CD4-positive, CD25-positive, alpha-beta regulatory T cell (primary cell): ENCODE measurements at regions not wholly inside any gene's neighbourhood (a gene's known extent, or its start where the extent isn't known, plus 50 kb on each side); places are given as distances from the start of the nearest gene placed in this dataset.
A peak's percentile ranks its signal among the peaks of the same experiment; 100 is the strongest.
"Not testable (repeated sequence)": the region's sequence is repeated elsewhere in the genome, so short reads cannot be mapped to it uniquely, and the experiment has no call there.

Source experiments
- ATAC-seq, 2 donors: fragments of 150-1000 bp; cut with Tn5 transposase; one replicate each; pipeline ENCODE4 v1.10.0; 2021; ENCODE audit warnings: low read depth in 2 of 2, moderate number of reproducible peaks in 2 of 2, moderate library complexity in 1 of 2
- DNase-seq, 3 donors: peaks; one replicate each; pipeline versions ENCODE4 v3.0.0 to v3.0.0-alpha.2; 2012 to 2022; ENCODE audit warnings: mixed read lengths in 1 of 3
- H3K27ac ChIP-seq: one replicate; pipeline ENCODE4 v1.7.0; 2013; ENCODE audit warnings: mild to moderate bottlenecking, low read length; ENCODE audit not compliant: insufficient read depth, poor library complexity, severe bottlenecking
- H3K27me3 ChIP-seq: one replicate; pipeline ENCODE4 v1.7.0; 2013; ENCODE audit warnings: low read length; ENCODE audit not compliant: control insufficient read depth, insufficient read depth
- H3K36me3 ChIP-seq: one replicate; pipeline ENCODE4 v1.7.0; 2013; ENCODE audit warnings: mild to moderate bottlenecking, low read length, moderate library complexity; ENCODE audit not compliant: control insufficient read depth, insufficient read depth
- H3K4me1 ChIP-seq: 2 replicates; pipeline ENCODE4 v1.7.0; 2013; ENCODE audit warnings: mild to moderate bottlenecking, low read length; ENCODE audit not compliant: insufficient read depth, control insufficient read depth, poor library complexity, severe bottlenecking
- H3K4me3 ChIP-seq: one replicate; pipeline ENCODE4 v1.7.0; 2013; ENCODE audit warnings: low read depth, mild to moderate bottlenecking, low read length, moderate library complexity
- H3K9me3 ChIP-seq, 2 experiments: 1 replicate in 1 of 2; 2 replicates in 1 of 2; pipeline ENCODE4 v1.7.0; 2013; ENCODE audit warnings: low read length in 2 of 2, mild to moderate bottlenecking in 1 of 2, moderate library complexity in 1 of 2; ENCODE audit not compliant: control insufficient read depth in 2 of 2
- H3K27ac Mint-ChIP-seq, 3 donors: one replicate each; pipeline ENCODE4 v1.8.0; 2020 to 2022; ENCODE audit warnings: mild to moderate bottlenecking in 3 of 3, mixed read lengths in 3 of 3, moderate library complexity in 2 of 3
- H3K27me3 Mint-ChIP-seq: one replicate; pipeline ENCODE4 v1.8.0; 2022; ENCODE audit warnings: mild to moderate bottlenecking, mixed read lengths
- H3K36me3 Mint-ChIP-seq: one replicate; pipeline ENCODE4 v1.8.0; 2020; ENCODE audit warnings: mixed read lengths
- H3K4me1 Mint-ChIP-seq, 4 donors: one replicate each; pipeline ENCODE4 v1.8.0; 2020 to 2022; ENCODE audit warnings: mixed read lengths in 4 of 4, mild to moderate bottlenecking in 1 of 4
- H3K4me3 Mint-ChIP-seq, 4 donors: one replicate each; pipeline ENCODE4 v1.8.0; 2020 to 2022; ENCODE audit warnings: mild to moderate bottlenecking in 4 of 4, mixed read lengths in 4 of 4, moderate library complexity in 3 of 4
- H3K9me3 Mint-ChIP-seq, 7 donors: one replicate each; pipeline ENCODE4 v1.8.0; 2020 to 2022; ENCODE audit warnings: mixed read lengths in 7 of 7, mild to moderate bottlenecking in 3 of 7, moderate library complexity in 2 of 7

- Mint-ChIP-seq H3K27ac (peak overlapping the region in 2 of 3 donors; percentile 68 to 85), H3K36me3 (no peaks in the 10 kb centered on the region), H3K9me3 (no peaks in the 10 kb centered on the region), H3K4me1 (peaks cover 0 to 43% (median 7%) of the 10 kb centered on the region in 4 donors), H3K4me3 (no peak overlapping the region), H3K27me3 (no peaks in the 10 kb centered on the region)
- Histone ChIP-seq H3K4me3 (no peak overlapping the region), H3K4me1 (peaks cover 12% of the 10 kb centered on the region), H3K9me3 (no peaks in the 10 kb centered on the region), H3K27ac (no peak overlapping the region), H3K27me3 (no peaks in the 10 kb centered on the region), H3K36me3 (no peaks in the 10 kb centered on the region)
- ATAC-seq, result peak in 1 of 2 donors; percentile 46
- DNase-seq, result no peak
Observed at GRCh38 chr1:25011943-25012638, 82.0 kb upstream of the RUNX3 start.

- Mint-ChIP-seq H3K27me3 (no peaks in the 10 kb centered on the region), H3K9me3 (no peaks in the 10 kb centered on the region), H3K36me3 (no peaks in the 10 kb centered on the region), H3K27ac (no peak overlapping the region), H3K4me3 (no peak overlapping the region), H3K4me1 (peaks cover 0 to 51% (median 10%) of the 10 kb centered on the region in 4 donors)
- Histone ChIP-seq H3K36me3 (no peaks in the 10 kb centered on the region), H3K27ac (no peak overlapping the region), H3K4me3 (no peak overlapping the region), H3K4me1 (peaks cover 12% of the 10 kb centered on the region), H3K27me3 (no peaks in the 10 kb centered on the region), H3K9me3 (no peaks in the 10 kb centered on the region)
- no peak for DNase-seq
- no peak for ATAC-seq
Observed at GRCh38 chr1:25011275-25011674, 81.2 kb upstream of the RUNX3 start.

GRCh38 chr1:25009671-25010262, 79.7 kb upstream of the RUNX3 start:
- H3K27me3 Mint-ChIP-seq, result no peaks in the 10 kb centered on the region
- DNase-seq (peak in 1 of 3 donors; percentile 83), ATAC-seq (peak; percentile 32 to 64)
- no peaks in the 10 kb centered on the region for H3K9me3 Mint-ChIP-seq
- Histone ChIP-seq H3K27ac (no peak overlapping the region), H3K36me3 (no peaks in the 10 kb centered on the region), H3K4me3 (no peak overlapping the region), H3K9me3 (no peaks in the 10 kb centered on the region), H3K27me3 (no peaks in the 10 kb centered on the region), H3K4me1 (peaks cover 12% of the 10 kb centered on the region)
- no peaks in the 10 kb centered on the region for H3K36me3 Mint-ChIP-seq
- H3K4me3 Mint-ChIP-seq, result no peak overlapping the region
- peaks cover 0 to 53% (median 11%) of the 10 kb centered on the region in 4 donors for H3K4me1 Mint-ChIP-seq
- H3K27ac Mint-ChIP-seq, result peak overlapping the region in 1 of 3 donors; percentile 57

GRCh38 chr1:25008192-25008485, 78.1 kb upstream of the RUNX3 start:
- H3K27ac Mint-ChIP-seq, result peak overlapping the region in 1 of 3 donors; percentile 68
- H3K4me3 Mint-ChIP-seq, result peak overlapping the region in 1 of 4 donors; percentile 3
- H3K27me3 Mint-ChIP-seq, result no peaks in the 10 kb centered on the region
- H3K27me3 ChIP-seq, result no peaks in the 10 kb centered on the region
- no peak overlapping the region for H3K27ac ChIP-seq
- H3K4me1 Mint-ChIP-seq, result peaks cover 0 to 58% (median 11%) of the 10 kb centered on the region in 4 donors
- H3K4me1 ChIP-seq, result peaks cover 12% of the 10 kb centered on the region
- no peaks in the 10 kb centered on the region for H3K36me3 ChIP-seq
- H3K36me3 Mint-ChIP-seq, result no peaks in the 10 kb centered on the region
- H3K4me3 ChIP-seq, result no peak overlapping the region
- DNase-seq, result no peak
- ATAC-seq, result no peak
- H3K9me3 Mint-ChIP-seq, result no peaks in the 10 kb centered on the region
- no peaks in the 10 kb centered on the region for H3K9me3 ChIP-seq

GRCh38 chr1:25007390-25008191, 77.5 kb upstream of the RUNX3 start:
- ATAC-seq, H3K4me3 ChIP-seq, H3K9me3 Mint-ChIP-seq, H3K27me3 Mint-ChIP-seq, H3K36me3 ChIP-seq, H3K36me3 Mint-ChIP-seq, H3K27ac ChIP-seq, H3K27me3 ChIP-seq, H3K9me3 ChIP-seq: not testable (repeated sequence)
- H3K4me1 ChIP-seq, result peaks cover 11% of the 10 kb centered on the region
- H3K4me3 Mint-ChIP-seq, result peak overlapping the region in 2 of 4 donors; percentile 3 to 28
- peak overlapping the region in 2 of 3 donors; percentile 64 to 68 for H3K27ac Mint-ChIP-seq
- peak in 1 of 3 donors; percentile 40 for DNase-seq
- peaks cover 0 to 54% (median 11%) of the 10 kb centered on the region in 4 donors for H3K4me1 Mint-ChIP-seq

- Mint-ChIP-seq H3K27ac (peak overlapping the region in 1 of 3 donors; percentile 68), H3K36me3 (no peaks in the 10 kb centered on the region), H3K4me1 (peaks cover 0 to 48% (median 11%) of the 10 kb centered on the region in 4 donors)
Observed at GRCh38 chr1:25006770-25007169, 76.7 kb upstream of the RUNX3 start.

GRCh38 chr1:25004355-25004754, 74.3 kb upstream of the RUNX3 start:
- Mint-ChIP-seq H3K36me3 (no peaks in the 10 kb centered on the region), H3K4me3 (no peak overlapping the region), H3K4me1 (peaks cover 0 to 56% (median 7%) of the 10 kb centered on the region in 4 donors), H3K27me3 (no peaks in the 10 kb centered on the region), H3K27ac (no peak overlapping the region), H3K9me3 (no peaks in the 10 kb centered on the region)
- DNase-seq, result no peak
- no peak for ATAC-seq
- H3K27ac ChIP-seq, result no peak overlapping the region
- H3K36me3 ChIP-seq, result no peaks in the 10 kb centered on the region
- H3K9me3 ChIP-seq, result no peaks in the 10 kb centered on the region
- H3K4me1 ChIP-seq, result peaks cover 4% of the 10 kb centered on the region
- no peak overlapping the region for H3K4me3 ChIP-seq
- H3K27me3 ChIP-seq, result no peaks in the 10 kb centered on the region

More at GRCh38 chr1:25006770-25007169, 76.7 kb upstream of the RUNX3 start:
- Mint-ChIP-seq H3K27me3 (no peaks in the 10 kb centered on the region), H3K4me3 (peak overlapping the region in 2 of 4 donors; percentile 5 to 48), H3K9me3 (no peaks in the 10 kb centered on the region)
- no peak overlapping the region for H3K4me3 ChIP-seq
- H3K9me3 ChIP-seq, result no peaks in the 10 kb centered on the region
- ATAC-seq, result no peak
- no peak overlapping the region for H3K27ac ChIP-seq
- H3K4me1 ChIP-seq, result peaks cover 4% of the 10 kb centered on the region
- H3K36me3 ChIP-seq, result no peaks in the 10 kb centered on the region
- no peaks in the 10 kb centered on the region for H3K27me3 ChIP-seq
- no peak for DNase-seq
